Ascending aorta (tissue), 2 donors: ENCODE measurements at regions not wholly inside any gene's neighbourhood (a gene's known extent, or its start where the extent isn't known, plus 50 kb on each side); places are given as distances from the start of the nearest gene placed in this dataset.

Experiments used
- DNase-seq, 2 donors: peaks; one replicate each; pipeline ENCODE4 v3.0.0-alpha.2; 2019; ENCODE audit warnings: low spot score in 2 of 2
- H3K27ac ChIP-seq, 2 donors: fragments of 200-600 bp; sonication (generic); one replicate each; pipeline ENCODE4 v1.5.1; 2016 to 2017; ENCODE audit warnings: mild to moderate bottlenecking in 1 of 2
- H3K27me3 ChIP-seq: fragments of 200-600 bp; sonication (generic); one replicate; pipeline ENCODE4 v1.5.1; 2017
- H3K36me3 ChIP-seq, 2 donors: fragments of 200-600 bp; sonication (generic); one replicate each; pipeline ENCODE4 v1.5.1; 2016
- H3K4me1 ChIP-seq, 2 donors: fragments of 200-600 bp; sonication (generic); one replicate each; pipeline ENCODE4 v1.5.1; 2016 to 2017; ENCODE audit warnings: mild to moderate bottlenecking in 1 of 2
- H3K4me3 ChIP-seq, 2 donors: fragments of 200-600 bp; sonication (generic); one replicate each; pipeline ENCODE4 v1.5.1; 2016 to 2017; ENCODE audit warnings: mild to moderate bottlenecking in 1 of 2
- H3K9me3 ChIP-seq, 2 donors: fragments of 200-600 bp; sonication (generic); one replicate each; pipeline ENCODE4 v1.5.1; 2016
- CTCF ChIP-seq, 3 experiments: fragments of 200-600 bp in 2 of 3; fragments of 450-650 bp in 1 of 3; sonication (generic) in 2 of 3; IDR thresholded peaks; one replicate each; pipeline ENCODE4 v1.5.1; 2016 to 2019; ENCODE audit warnings: antibody characterized with exemption in 3 of 3, mild to moderate bottlenecking in 1 of 3, moderate library complexity in 1 of 3
- intact Hi-C: fragments of 100-400 bp; cut with DNase I; formaldehyde crosslinking; loops from one replicate; pipeline ENCODE4 v1.15.1; 2023

GRCh38 chr14:42734041-42734440 is 1127.4 kb downstream of the LRFN5 start:
- Histone ChIP-seq H3K4me1 (no peaks in the 10 kb centered on the region), H3K9me3 (no peaks in the 10 kb centered on the region), H3K4me3 (no peak overlapping the region), H3K27ac (no peak overlapping the region), H3K27me3 (no peaks in the 10 kb centered on the region), H3K36me3 (no peaks in the 10 kb centered on the region)
- intact Hi-C loops: no loop called here
- TF ChIP-seq CTCF (IDR thresholded peaks at IDR 0.05): no peak
- no peak for DNase-seq

DNA sequence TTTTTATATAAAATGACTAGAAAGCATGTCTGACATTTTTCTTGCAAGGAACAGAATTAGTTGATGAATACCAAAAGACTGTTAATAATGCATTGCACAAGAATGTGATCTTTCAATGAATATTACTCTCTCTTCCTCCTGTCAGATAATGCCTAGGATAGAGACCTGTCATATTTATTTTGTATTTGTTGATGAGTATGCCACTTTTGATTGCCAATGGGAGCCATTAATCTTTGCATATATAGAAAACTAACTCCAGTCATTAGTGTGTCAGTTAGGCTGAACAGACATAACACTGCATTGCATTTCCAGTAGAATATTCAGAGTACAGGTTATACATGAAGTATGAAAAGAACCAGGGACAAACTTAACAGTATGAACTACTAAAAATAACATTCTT is 1125.3 kb downstream of the LRFN5 start:
- no peaks in the 10 kb centered on the region for H3K27me3 ChIP-seq
- H3K36me3 ChIP-seq: no peaks in the 10 kb centered on the region
- no peak for TF ChIP-seq CTCF (IDR thresholded peaks at IDR 0.05)
- no peak overlapping the region for H3K4me3 ChIP-seq
- intact Hi-C loops: no loop called here
- no peak for DNase-seq
- no peak overlapping the region for H3K27ac ChIP-seq
- no peaks in the 10 kb centered on the region for H3K4me1 ChIP-seq
- H3K9me3 ChIP-seq: no peaks in the 10 kb centered on the region

- no peak for DNase-seq
- intact Hi-C loops: no loop called here
- H3K27me3 ChIP-seq: no peaks in the 10 kb centered on the region
- no peaks in the 10 kb centered on the region for H3K4me1 ChIP-seq
- TF ChIP-seq CTCF (IDR thresholded peaks at IDR 0.05): no peak
- H3K36me3 ChIP-seq: no peaks in the 10 kb centered on the region
- H3K4me3 ChIP-seq: no peak overlapping the region
- H3K9me3 ChIP-seq: no peaks in the 10 kb centered on the region
- no peak overlapping the region for H3K27ac ChIP-seq
Observed at GRCh38 chr14:42731480-42731879, 1124.8 kb downstream of the LRFN5 start.

DNA sequence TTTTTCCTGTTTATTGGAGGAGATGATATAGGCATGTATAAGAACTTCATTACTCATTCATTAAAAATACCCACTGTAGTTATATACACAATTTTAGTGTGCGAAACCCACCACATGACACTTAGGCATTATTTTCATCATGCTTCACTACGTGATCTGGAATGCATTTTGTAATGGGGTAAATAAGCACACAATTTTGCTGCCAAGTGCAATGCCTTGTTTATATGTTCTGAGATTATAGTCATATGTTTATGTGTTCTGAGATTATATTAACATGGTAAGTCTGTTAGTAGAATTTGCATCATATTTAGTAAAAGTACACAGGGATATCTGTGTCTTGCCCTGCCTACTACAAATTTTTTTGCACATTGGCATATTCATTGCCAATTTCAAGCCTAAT is 1123.0 kb downstream of the LRFN5 start:
- Histone ChIP-seq H3K4me3 (no peak overlapping the region), H3K27ac (no peak overlapping the region), H3K4me1 (no peaks in the 10 kb centered on the region), H3K9me3 (no peaks in the 10 kb centered on the region), H3K36me3 (no peaks in the 10 kb centered on the region), H3K27me3 (no peaks in the 10 kb centered on the region)
- no peak for TF ChIP-seq CTCF (IDR thresholded peaks at IDR 0.05)
- no peak for DNase-seq
- intact Hi-C loops: no loop called here

- no peak for DNase-seq
- no peak for TF ChIP-seq CTCF (IDR thresholded peaks at IDR 0.05)
- intact Hi-C loops: no loop called here
Observed at GRCh38 chr14:42719391-42719790, 1112.7 kb downstream of the LRFN5 start.

DNA sequence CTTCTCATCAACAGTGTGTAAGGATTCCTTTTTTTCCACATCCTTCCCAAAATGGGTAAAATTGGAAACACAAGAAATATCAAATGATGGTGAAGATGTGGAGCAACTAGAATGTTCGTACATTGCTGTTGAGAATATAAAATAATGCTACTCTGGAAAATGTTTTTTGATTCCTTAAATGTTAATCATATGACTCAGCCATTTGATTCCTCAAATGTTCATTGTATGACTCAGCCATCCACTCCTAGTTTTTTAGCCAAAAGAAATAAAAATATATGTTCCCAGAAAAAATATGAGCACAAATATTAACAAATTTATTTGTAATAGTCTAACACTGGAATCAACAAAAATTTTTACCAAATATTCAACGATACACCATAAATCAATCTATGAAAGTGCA is 1108.6 kb downstream of the LRFN5 start:
- H3K4me3 ChIP-seq: no peak overlapping the region
- no peaks in the 10 kb centered on the region for H3K9me3 ChIP-seq
- no peak for DNase-seq
- intact Hi-C loops: no loop called here
- H3K4me1 ChIP-seq: no peaks in the 10 kb centered on the region
- H3K36me3 ChIP-seq: no peaks in the 10 kb centered on the region
- no peak for TF ChIP-seq CTCF (IDR thresholded peaks at IDR 0.05)
- H3K27me3 ChIP-seq: no peaks in the 10 kb centered on the region
- H3K27ac ChIP-seq: no peak overlapping the region

More at GRCh38 chr14:42719391-42719790, 1112.7 kb downstream of the LRFN5 start:
- no peaks in the 10 kb centered on the region for H3K36me3 ChIP-seq
- no peak overlapping the region for H3K27ac ChIP-seq
- H3K27me3 ChIP-seq: no peaks in the 10 kb centered on the region
- H3K4me1 ChIP-seq: no peaks in the 10 kb centered on the region
- H3K4me3 ChIP-seq: no peak overlapping the region
- no peaks in the 10 kb centered on the region for H3K9me3 ChIP-seq
